H1 (cell line): ENCODE measurements at regions not wholly inside any gene's neighbourhood (a gene's known extent, or its start where the extent isn't known, plus 50 kb on each side); places are given as distances from the start of the nearest gene placed in this dataset.

Source experiments
- CTCF ChIA-PET: fragments of 300-600 bp; sonication (Branson Sonifier 250); formaldehyde crosslinking; loops from one replicate; lab custom pipeline; 2021; ENCODE audit not compliant: partially characterized antibody; lab: Charles Lee
- POLR2A ChIA-PET: fragments of 300-600 bp; sonication (Branson Sonifier 250); formaldehyde crosslinking; loops from one replicate; lab custom pipeline; 2021; ENCODE audit warnings: inconsistent platforms; ENCODE audit not compliant: partially characterized antibody; lab: Charles Lee
- DNase-seq, 2 experiments: peaks; one replicate each; pipeline versions ENCODE4 v3.0.0 to v3.0.0-alpha.2; 2010 to 2022; ENCODE audit warnings: low spot score in 2 of 2, low read depth in 1 of 2, mixed read lengths in 1 of 2
- FAIRE-seq: peaks from 2 replicates; lab custom pipeline; 2011; peaks lifted over from hg19 to GRCh38; lab: Jason Lieb, UNC
- H2AFZ ChIP-seq: 2 replicates; pipeline ENCODE4 v1.8.1; 2012; ENCODE audit warnings: low read length, inconsistent platforms
- H2AK5ac ChIP-seq: 2 replicates; pipeline ENCODE4 v1.6.1; 2013; ENCODE audit warnings: low read depth, low read length
- H2BK120ac ChIP-seq: replicated peaks from 2 replicates; pipeline ENCODE3; 2013; ENCODE audit warnings: low read depth, low read length, inconsistent platforms
- H2BK12ac ChIP-seq: 2 replicates; pipeline ENCODE4 v1.6.1; 2013; ENCODE audit warnings: low read depth, low read length
- H2BK15ac ChIP-seq: 2 replicates; pipeline ENCODE4 v1.6.1; 2013; ENCODE audit warnings: low read length
- H2BK20ac ChIP-seq: 2 replicates; pipeline ENCODE4 v1.6.1; 2013; ENCODE audit warnings: low read length
- H2BK5ac ChIP-seq: 2 replicates; pipeline ENCODE4 v1.6.1; 2013; ENCODE audit warnings: low read depth, low read length
- H3K14ac ChIP-seq: 2 replicates; pipeline ENCODE4 v1.6.1; 2013; ENCODE audit warnings: inconsistent platforms; ENCODE audit not compliant: insufficient read length
- H3K18ac ChIP-seq: 2 replicates; pipeline ENCODE4 v1.6.1; 2013; ENCODE audit warnings: low read length; ENCODE audit errors: extremely low read depth
- H3K23ac ChIP-seq: 2 replicates; pipeline ENCODE4 v1.6.1; 2013; ENCODE audit warnings: inconsistent platforms; ENCODE audit not compliant: insufficient read length
- H3K23me2 ChIP-seq: 2 replicates; pipeline ENCODE4 v1.6.1; 2013; ENCODE audit warnings: low read depth, low read length
- H3K27ac ChIP-seq: 2 replicates; pipeline ENCODE4 v1.6.1; 2011; ENCODE audit warnings: low read depth, low read length, inconsistent platforms
- H3K27me3 ChIP-seq, 4 experiments: replicated peaks in 1 of 4; 1 replicate in 1 of 4; 2 replicates in 3 of 4; pipeline versions ENCODE4 v1.6.1 to v1.8.1; 2011 to 2013; ENCODE audit warnings: low read length in 3 of 4, mild to moderate bottlenecking in 3 of 4, inconsistent platforms in 2 of 4, mixed read lengths in 2 of 4, moderate library complexity in 1 of 4; ENCODE audit not compliant: control insufficient read depth in 3 of 4, insufficient read depth in 3 of 4; ENCODE audit errors: extremely low read depth in 1 of 4
- H3K36me3 ChIP-seq, 4 experiments: 2 replicates each; pipeline versions ENCODE4 v1.6.1 to v1.8.1; 2011 to 2013; ENCODE audit warnings: mild to moderate bottlenecking in 4 of 4, low read length in 3 of 4, moderate library complexity in 2 of 4, control low read depth in 1 of 4, inconsistent platforms in 1 of 4; ENCODE audit not compliant: insufficient read depth in 4 of 4, control insufficient read depth in 2 of 4
- H3K4ac ChIP-seq: replicated peaks from 2 replicates; pipeline ENCODE3; 2013; ENCODE audit warnings: low read length, low read depth, mixed read lengths, inconsistent platforms; ENCODE audit not compliant: insufficient read length
- H3K4me1 ChIP-seq, 4 experiments: replicated peaks in 1 of 4; 1 replicate in 1 of 4; 2 replicates in 3 of 4; pipeline versions ENCODE4 v1.6.1 to v1.8.1; 2011 to 2013; ENCODE audit warnings: low read length in 3 of 4, inconsistent platforms in 2 of 4, mixed read lengths in 1 of 4; ENCODE audit not compliant: insufficient read depth in 4 of 4, control insufficient read depth in 3 of 4
- H3K4me2 ChIP-seq, 2 experiments: 2 replicates each; pipeline versions ENCODE4 v1.6.1 to v1.8.1; 2011 to 2013; ENCODE audit warnings: low read depth in 2 of 2, low read length in 2 of 2, control low read depth in 1 of 2, inconsistent platforms in 1 of 2, mild to moderate bottlenecking in 1 of 2; ENCODE audit not compliant: insufficient read depth in 1 of 2
- H3K4me3 ChIP-seq, 4 experiments: fragments of 200-600, 300-600 bp in 1 of 4; sonication (generic), shearing (Covaris generic), sonication (Bioruptor Twin) in 1 of 4; 2 replicates each; pipeline versions ENCODE4 v1.5.1 to v1.8.1; 2011 to 2016; ENCODE audit warnings: low read length in 4 of 4, low read depth in 3 of 4, control low read depth in 2 of 4, inconsistent platforms in 2 of 4, mild to moderate bottlenecking in 2 of 4, mixed read lengths in 1 of 4, moderate library complexity in 1 of 4; ENCODE audit not compliant: insufficient read depth in 2 of 4; ENCODE audit errors: extremely low read depth in 1 of 4
- H3K56ac ChIP-seq: replicated peaks from 2 replicates; pipeline ENCODE3; 2013; ENCODE audit warnings: low read depth, mild to moderate bottlenecking, mixed read lengths, low read length, inconsistent platforms; ENCODE audit not compliant: insufficient read length
- H3K79me1 ChIP-seq: 2 replicates; pipeline ENCODE4 v1.6.1; 2013; ENCODE audit warnings: low read depth, low read length, control low read depth
- H3K79me2 ChIP-seq, 2 experiments: 2 replicates each; pipeline versions ENCODE4 v1.6.1 to v1.8.1; 2012 to 2013; ENCODE audit warnings: low read length in 2 of 2, mild to moderate bottlenecking in 2 of 2, inconsistent platforms in 1 of 2; ENCODE audit not compliant: insufficient read depth in 2 of 2, control insufficient read depth in 1 of 2
- H3K9ac ChIP-seq, 4 experiments: replicated peaks in 1 of 4; 1 replicate in 1 of 4; 2 replicates in 3 of 4; pipeline versions ENCODE4 v1.6.1 to v1.8.1; 2011 to 2013; ENCODE audit warnings: low read depth in 3 of 4, low read length in 3 of 4, control low read depth in 2 of 4, mild to moderate bottlenecking in 2 of 4, moderate library complexity in 2 of 4, inconsistent platforms in 1 of 4; ENCODE audit errors: extremely low read depth in 1 of 4
- H3K9me3 ChIP-seq, 2 experiments: 2 replicates each; pipeline versions ENCODE4 v1.6.1 to v1.8.1; 2012 to 2013; ENCODE audit warnings: mild to moderate bottlenecking in 2 of 2, moderate library complexity in 2 of 2, control low read depth in 1 of 2, inconsistent platforms in 1 of 2, low read depth in 1 of 2, low read length in 1 of 2, mixed read lengths in 1 of 2; ENCODE audit not compliant: insufficient read depth in 2 of 2
- H4K20me1 ChIP-seq, 2 experiments: replicated peaks in 1 of 2; 2 replicates each; pipeline versions ENCODE3 to v1.8.1; 2011 to 2013; ENCODE audit warnings: inconsistent platforms in 2 of 2, low read length in 2 of 2, mild to moderate bottlenecking in 1 of 2; ENCODE audit not compliant: insufficient read depth in 2 of 2, control insufficient read depth in 1 of 2
- H4K5ac ChIP-seq: 2 replicates; pipeline ENCODE4 v1.6.1; 2013; ENCODE audit warnings: low read length, low read depth, mixed read lengths, inconsistent platforms; ENCODE audit not compliant: insufficient read length
- H4K8ac ChIP-seq: 2 replicates; pipeline ENCODE4 v1.8.0; 2013; ENCODE audit warnings: mild to moderate bottlenecking, moderate library complexity, low read length, inconsistent platforms; ENCODE audit not compliant: insufficient read depth; ENCODE audit errors: extremely low read depth
- H4K91ac ChIP-seq: replicated peaks from 2 replicates; pipeline ENCODE3; 2013; ENCODE audit warnings: low read length, mixed read lengths, inconsistent platforms; ENCODE audit not compliant: insufficient read length
- ATF3 ChIP-seq: IDR thresholded peaks from 2 replicates; pipeline ENCODE4 v1.6.1; 2011; ENCODE audit warnings: low read depth, mild to moderate bottlenecking, low read length; ENCODE audit not compliant: insufficient read depth
- BRCA1 ChIP-seq: IDR thresholded peaks from 2 replicates; pipeline ENCODE4 v1.6.1; 2012; ENCODE audit warnings: low read depth, low read length, improper control_type of control experiment
- CTCF ChIP-seq, 3 experiments: IDR thresholded peaks; 1 replicate in 2 of 3; 2 replicates in 1 of 3; pipeline versions ENCODE4 v1.5.1 to v1.6.1; 2011; ENCODE audit warnings: low read length in 3 of 3, mild to moderate bottlenecking in 3 of 3, inconsistent platforms in 2 of 3, low read depth in 1 of 3, moderate library complexity in 1 of 3; ENCODE audit not compliant: insufficient read depth in 1 of 3; ENCODE audit errors: control extremely low read depth in 1 of 3
- EGR1 ChIP-seq: IDR thresholded peaks from 2 replicates; pipeline ENCODE4 v1.6.1; 2011; ENCODE audit warnings: low read depth, low read length, borderline replicate concordance
- EZH2 ChIP-seq: fragments of 200-600 bp; sonication (generic); IDR thresholded peaks from 2 replicates; pipeline ENCODE4 v1.7.1; 2012; ENCODE audit warnings: low read depth, mild to moderate bottlenecking, moderate library complexity, low read length, inconsistent platforms; ENCODE audit not compliant: severe bottlenecking
- GTF2F1 ChIP-seq: IDR thresholded peaks from 2 replicates; pipeline ENCODE4 v1.6.1; 2012; ENCODE audit warnings: low read depth, low read length, improper control_type of control experiment, borderline replicate concordance
- NRF1 ChIP-seq: IDR thresholded peaks from 2 replicates; pipeline ENCODE4 v1.6.1; 2011; ENCODE audit warnings: mild to moderate bottlenecking, low read depth, low read length, improper control_type of control experiment
- PHF8 ChIP-seq: fragments of 200-600 bp; sonication (generic); conservative IDR thresholded peaks from 2 replicates; pipeline ENCODE4 v1.7.1; 2012; ENCODE audit warnings: low read depth, mild to moderate bottlenecking, inconsistent platforms, low read length, moderate library complexity
- SP1 ChIP-seq: IDR thresholded peaks from 2 replicates; pipeline ENCODE4 v1.6.1; 2011; ENCODE audit warnings: low read depth, low read length
- USF2 ChIP-seq: IDR thresholded peaks from 2 replicates; pipeline ENCODE4 v1.6.1; 2011; ENCODE audit warnings: low read length, improper control_type of control experiment
- WGBS, 2 experiments: shearing (Covaris generic) in 1 of 2; methylation state at CpG; one replicate each; pipeline versions ENCODE4 v1.1.6 to v1.1.7; 2013 to 2015; ENCODE audit warnings: low lambda C conversion rate in 2 of 2, mixed read lengths in 2 of 2, inconsistent platforms in 1 of 2, low coverage in 1 of 2, missing lambda C conversion rate in 1 of 2; ENCODE audit not compliant: insufficient replicate concordance in 2 of 2, insufficient coverage in 1 of 2, insufficient read length in 1 of 2; ENCODE audit errors: extremely low coverage in 1 of 2, missing lambda C conversion rate in 1 of 2; 5-methylcytosine and 5-hydroxymethylcytosine counted together

GRCh38 chr13:94854688-94855087 lies 142.3 kb upstream of the SOX21 start:
- Histone ChIP-seq H4K5ac (no peak overlapping the region), H4K8ac (no peak overlapping the region), H3K79me2 (no peaks in the 10 kb centered on the region), H3K9ac (no peak overlapping the region), H3K4ac (no peak overlapping the region), H3K27me3 (no peaks in the 10 kb centered on the region), H3K9me3 (no peaks in the 10 kb centered on the region), H4K20me1 (no peaks in the 10 kb centered on the region), H3K4me1 (peaks cover 0 to 5% (median 0%) of the 10 kb centered on the region in 4 experiments; a peak in 1 of 7 replicates), H3K56ac (no peak overlapping the region), H2AK5ac (no peak overlapping the region), H4K91ac (no peak overlapping the region), H2BK120ac (no peak overlapping the region), H2BK15ac (no peak overlapping the region), H2BK20ac (no peak overlapping the region), H3K4me3 (no peak overlapping the region), H3K27ac (no peak overlapping the region), H2BK5ac (no peak overlapping the region), H3K18ac (no peak overlapping the region), H3K4me2 (no peak overlapping the region), H3K14ac (no peak overlapping the region), H3K23me2 (no peaks in the 10 kb centered on the region), H3K79me1 (no peaks in the 10 kb centered on the region), H2BK12ac (no peak overlapping the region), H2AFZ (no peak overlapping the region), H3K23ac (no peak overlapping the region), H3K36me3 (no peaks in the 10 kb centered on the region)
- FAIRE-seq: no peak
- 86% methylated on average over 1 of the region's 1 CpG; no CpG with 5 or more reads in 1 of the 2 experiments for WGBS, 2 experiments
- CTCF ChIA-PET: no interaction called here
- POLR2A ChIA-PET: no interaction called here
- no peak for DNase-seq
- TF ChIP-seq GTF2F1 (no peak), NRF1 (no peak), BRCA1 (no peak), EGR1 (no peak), ATF3 (no peak), EZH2 (no peak), PHF8 (no peak), SP1 (no peak), CTCF (IDR thresholded peaks at IDR 0.05; ENCODE audit: control extremely low read depth in 1 of 3, insufficient read depth in 1 of 3, low read depth in 1 of 3, low read length in 3 of 3) (no peak), USF2 (no peak)
